ENCODE measurements at regions not wholly inside any gene's neighbourhood (a gene's known extent, or its start where the extent isn't known, plus 50 kb on each side); places are given as distances from the start of the nearest gene placed in this dataset.
A peak's percentile ranks its signal among the peaks of the same experiment; 100 is the strongest.

- TF ChIP-seq, protein P1, sequence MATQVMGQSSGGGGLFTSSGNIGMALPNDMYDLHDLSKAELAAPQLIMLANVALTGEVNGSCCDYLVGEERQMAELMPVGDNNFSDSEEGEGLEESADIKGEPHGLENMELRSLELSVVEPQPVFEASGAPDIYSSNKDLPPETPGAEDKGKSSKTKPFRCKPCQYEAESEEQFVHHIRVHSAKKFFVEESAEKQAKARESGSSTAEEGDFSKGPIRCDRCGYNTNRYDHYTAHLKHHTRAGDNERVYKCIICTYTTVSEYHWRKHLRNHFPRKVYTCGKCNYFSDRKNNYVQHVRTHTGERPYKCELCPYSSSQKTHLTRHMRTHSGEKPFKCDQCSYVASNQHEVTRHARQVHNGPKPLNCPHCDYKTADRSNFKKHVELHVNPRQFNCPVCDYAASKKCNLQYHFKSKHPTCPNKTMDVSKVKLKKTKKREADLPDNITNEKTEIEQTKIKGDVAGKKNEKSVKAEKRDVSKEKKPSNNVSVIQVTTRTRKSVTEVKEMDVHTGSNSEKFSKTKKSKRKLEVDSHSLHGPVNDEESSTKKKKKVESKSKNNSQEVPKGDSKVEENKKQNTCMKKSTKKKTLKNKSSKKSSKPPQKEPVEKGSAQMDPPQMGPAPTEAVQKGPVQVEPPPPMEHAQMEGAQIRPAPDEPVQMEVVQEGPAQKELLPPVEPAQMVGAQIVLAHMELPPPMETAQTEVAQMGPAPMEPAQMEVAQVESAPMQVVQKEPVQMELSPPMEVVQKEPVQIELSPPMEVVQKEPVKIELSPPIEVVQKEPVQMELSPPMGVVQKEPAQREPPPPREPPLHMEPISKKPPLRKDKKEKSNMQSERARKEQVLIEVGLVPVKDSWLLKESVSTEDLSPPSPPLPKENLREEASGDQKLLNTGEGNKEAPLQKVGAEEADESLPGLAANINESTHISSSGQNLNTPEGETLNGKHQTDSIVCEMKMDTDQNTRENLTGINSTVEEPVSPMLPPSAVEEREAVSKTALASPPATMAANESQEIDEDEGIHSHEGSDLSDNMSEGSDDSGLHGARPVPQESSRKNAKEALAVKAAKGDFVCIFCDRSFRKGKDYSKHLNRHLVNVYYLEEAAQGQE (IDR thresholded peaks at IDR 0.05; ENCODE audit: borderline replicate concordance in 1 of 2, low read depth in 1 of 2, low read length in 2 of 2) = 0 out of 4 replicates have a peak, but pooled peaks of 1 of the 2 experiments have one; percentile 5
- TF ChIP-seq YY1 (IDR thresholded peaks at IDR 0.05; ENCODE audit: insufficient read depth, insufficient replicate concordance, low read depth, low read length) (peak; percentile 68), GFI1 (CRISPR knock-in tag; IDR thresholded peaks at IDR 0.05; ENCODE audit: borderline replicate concordance) (peak; percentile 90), ZNF317 (CRISPR knock-in tag; IDR thresholded peaks at IDR 0.05) (peak; percentile 80), RCOR2 (CRISPR knock-in tag; IDR thresholded peaks at IDR 0.05) (peak; percentile 79), ZBTB42 (CRISPR knock-in tag; IDR thresholded peaks at IDR 0.05) (peak; percentile 97), ZBTB3 (CRISPR knock-in tag; IDR thresholded peaks at IDR 0.05; ENCODE audit: borderline replicate concordance, low read depth) (peak; percentile 87), ZNF552 (CRISPR knock-in tag; IDR thresholded peaks at IDR 0.05; ENCODE audit: borderline replicate concordance) (peak; percentile 94), ZNF547 (CRISPR knock-in tag; IDR thresholded peaks at IDR 0.05) (peak; percentile 76; the same call in 1 of the 2 replicates), ZMYM2 (CRISPR knock-in tag; IDR thresholded peaks at IDR 0.05) (peak; percentile 68), ZNF574 (CRISPR knock-in tag; IDR thresholded peaks at IDR 0.05) (peak; percentile 62), FOXA3 (CRISPR knock-in tag; IDR thresholded peaks at IDR 0.05) (peak; percentile 67), ZNF264 (CRISPR knock-in tag; IDR thresholded peaks at IDR 0.05) (0 out of 2 replicates have a peak, but pooled peaks have one; percentile 24), ZFP36L1 (CRISPR knock-in tag; IDR thresholded peaks at IDR 0.05) (peak; percentile 84; the same call in 1 of the 2 replicates), HNRNPLL (IDR thresholded peaks at IDR 0.05; ENCODE audit: low read depth, low read length, poor library complexity, severe bottlenecking) (peak; percentile 97), ZNF761 (CRISPR knock-in tag; conservative IDR thresholded peaks at IDR 0.05) (0 out of 2 replicates have a peak, but pooled peaks have one; percentile 49), ZNF883 (CRISPR knock-in tag; IDR thresholded peaks at IDR 0.05; ENCODE audit: not compliant biosample characterization) (peak; percentile 51), ZNF670 (CRISPR knock-in tag; IDR thresholded peaks at IDR 0.05; ENCODE audit: borderline replicate concordance) (peak; percentile 67), ZNF878 (CRISPR knock-in tag; IDR thresholded peaks at IDR 0.05) (peak; percentile 79), FOXC1 (CRISPR knock-in tag; IDR thresholded peaks at IDR 0.05; ENCODE audit: borderline replicate concordance) (peak; percentile 83), GLI4 (CRISPR knock-in tag; IDR thresholded peaks at IDR 0.05; ENCODE audit: borderline replicate concordance) (peak; percentile 22; the same call in 1 of the 2 replicates), KDM3A (CRISPR knock-in tag; IDR thresholded peaks at IDR 0.05; ENCODE audit: low read depth) (peak; percentile 97), ZNF143 (CRISPR knock-in tag; IDR thresholded peaks at IDR 0.05) (peak; percentile 4; the same call in 1 of the 2 replicates), ZNF224 (CRISPR knock-in tag; IDR thresholded peaks at IDR 0.05) (0 out of 2 replicates have a peak, but pooled peaks have one; percentile 8)
These were observed 114.8 kb upstream of the SMURF2 start (continued) for GRCh38 chr17:64776720-64777414.

All from HepG2 (cell line).